Adrenal gland (tissue), 9 donors: ENCODE measurements at regions not wholly inside any gene's neighbourhood (a gene's known extent, or its start where the extent isn't known, plus 50 kb on each side); places are given as distances from the start of the nearest gene placed in this dataset.
"Not testable (repeated sequence)": the region's sequence is repeated elsewhere in the genome, so short reads cannot be mapped to it uniquely, and the experiment has no call there.

Experiments
- DNase-seq, 7 donors: peaks; one replicate each; pipeline ENCODE4 v3.0.0-alpha.2; 2019 to 2020
- H3K27ac ChIP-seq, 5 donors: fragments of 200-600 bp; sonication (generic) in 4 of 5; 1 replicate in 3 of 5; 2 replicates in 2 of 5; pipeline versions ENCODE4 v1.5.1 to v1.8.0; 2016 to 2020; ENCODE audit warnings: mild to moderate bottlenecking in 1 of 5
- H3K27me3 ChIP-seq: fragments of 200-600 bp; 2 replicates; pipeline ENCODE4 v1.8.0; 2021
- H3K36me3 ChIP-seq, 2 donors: fragments of 200-600 bp; replicated peaks in 1 of 2; 1 replicate in 1 of 2; 2 replicates in 1 of 2; pipeline versions ENCODE4 v1.5.1 to v1.8.0; 2018 to 2022
- H3K4me1 ChIP-seq, 2 donors: fragments of 200-600 bp; replicated peaks in 1 of 2; 1 replicate in 1 of 2; 2 replicates in 1 of 2; pipeline versions ENCODE4 v1.5.1 to v1.8.0; 2018 to 2021
- H3K4me3 ChIP-seq, 4 donors: fragments of 200-600 bp; sonication (generic) in 3 of 4; one replicate each; pipeline ENCODE4 v1.5.1; 2016 to 2018
- H3K9me3 ChIP-seq, 3 donors: fragments of 200-600 bp; sonication (generic) in 1 of 3; replicated peaks in 1 of 3; 1 replicate in 2 of 3; 2 replicates in 1 of 3; pipeline versions ENCODE4 v1.5.1 to v1.8.0; 2016 to 2021
- CTCF ChIP-seq, 6 experiments: fragments of 450-650 bp in 4 of 6; fragments of 200-600 bp in 2 of 6; sonication (generic) in 1 of 6; IDR thresholded peaks; 1 replicate in 5 of 6; 2 replicates in 1 of 6; pipeline versions ENCODE4 v1.5.1 to v1.8.0; 2016 to 2021; ENCODE audit warnings: antibody characterized with exemption in 6 of 6, mild to moderate bottlenecking in 2 of 6, moderate library complexity in 1 of 6
- POLR2A ChIP-seq, 2 donors: fragments of 450-650 bp; IDR thresholded peaks; one replicate each; pipeline ENCODE4 v1.6.1; 2017; ENCODE audit warnings: antibody characterized with exemption in 2 of 2, mild to moderate bottlenecking in 2 of 2, moderate library complexity in 1 of 2
- WGBS, 4 donors: extraction: QIAGEN DNeasy Blood & Tissue Kit in 2 of 4; methylation state at CpG; one replicate each; pipeline versions ENCODE4 v1.1.5 to v1.1.7; 2013 to 2017; 5-methylcytosine and 5-hydroxymethylcytosine counted together
- intact Hi-C, 2 donors: fragments of 100-400 bp; cut with DNase I; formaldehyde crosslinking; loops; one replicate each; pipeline versions ENCODE4 v1.14.1 to v1.15.0; 2022 to 2023
- donor health status: healthy with polysubstance abuse.
- donor health status: Bipolar disorder and iron deficiency.
- donor health status: DM: yes; HTN: yes; CAD: no.
- donor health status: DM: no; HTN: no; CAD: no.
- donor health status: DM: no; HTN: no; CAD: no.

DNA sequence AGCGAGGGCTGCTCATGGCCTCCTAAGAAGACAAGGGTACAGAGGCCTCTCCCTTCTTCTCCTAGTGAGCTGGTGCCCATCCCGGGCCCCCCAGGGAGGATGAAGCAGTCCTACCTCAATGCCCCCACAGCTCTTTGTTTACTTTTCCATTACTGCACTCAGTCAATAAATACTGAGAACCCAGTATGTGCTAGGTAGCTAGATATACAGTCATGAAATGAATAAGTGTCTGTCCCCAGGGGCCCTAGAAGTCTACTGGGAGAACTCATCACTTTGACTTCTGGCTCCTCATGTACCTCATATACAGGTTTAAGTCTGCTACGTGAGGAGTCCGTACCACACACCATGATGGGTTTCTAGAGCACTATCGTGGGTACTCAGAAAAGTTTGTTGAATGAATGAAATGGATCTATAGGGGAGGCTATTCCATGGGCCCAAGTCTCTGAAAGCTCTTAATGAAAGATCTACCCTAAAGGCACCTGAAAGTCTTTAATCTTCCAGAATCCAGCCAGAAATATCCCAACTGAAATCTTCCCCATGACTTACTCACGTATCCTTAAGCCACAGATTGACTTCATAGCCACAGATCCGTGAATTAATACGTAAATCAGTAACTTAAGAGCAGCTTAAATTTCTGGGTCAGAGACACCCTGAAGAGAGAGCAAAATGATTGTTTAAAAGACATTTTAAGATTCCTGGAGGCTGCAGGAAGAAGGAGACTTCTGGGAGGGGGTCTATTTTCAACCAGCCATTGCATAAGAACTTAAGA lies 51.6 kb upstream of the POMP start:
- no peak for TF ChIP-seq POLR2A (IDR thresholded peaks at IDR 0.05)
- no peak for TF ChIP-seq CTCF (IDR thresholded peaks at IDR 0.05)
- WGBS, 4 donors: 83 to 93% (median 89%) methylated on average over 8 of the region's 8 CpGs
- intact Hi-C loops: no loop called here
- no peak for DNase-seq
- Histone ChIP-seq H3K4me1 (no peaks in the 10 kb centered on the region), H3K4me3 (no peak overlapping the region), H3K27ac (no peak overlapping the region), H3K27me3 (no peaks in the 10 kb centered on the region), H3K9me3 (no peaks in the 10 kb centered on the region), H3K36me3 (no peaks in the 10 kb centered on the region)

DNA sequence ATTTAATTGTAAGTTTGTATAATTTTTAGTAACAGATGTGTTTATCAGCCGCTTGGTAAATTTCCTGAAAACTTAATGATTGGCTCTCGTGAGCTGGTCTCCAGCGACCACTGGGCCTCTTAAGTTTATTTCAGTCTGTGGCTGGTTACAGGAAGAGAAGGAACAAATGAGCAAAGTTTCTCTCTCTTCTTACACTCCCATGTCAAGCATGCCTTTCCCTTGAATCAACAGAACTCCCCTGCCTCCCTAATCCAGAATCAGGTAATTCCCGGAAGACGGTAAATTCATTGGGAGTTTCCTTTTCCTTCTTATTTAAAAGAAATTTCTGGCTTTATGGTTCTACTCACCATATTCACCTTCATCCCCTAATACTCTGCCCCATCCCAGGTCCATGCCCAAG lies 52.5 kb upstream of the POMP start:
- no peaks in the 10 kb centered on the region for H3K36me3 ChIP-seq
- 88 to 92% (median 89%) methylated on average over 5 of the region's 5 CpGs for WGBS, 4 donors

GRCh38 chr13:28605147-28605546 lies 53.8 kb upstream of the POMP start:
- 81 to 93% (median 83%) methylated on average over 2 to 3 of the region's 3 CpGs for WGBS, 4 donors

More for the DNA sequence above, 52.5 kb upstream of the POMP start:
- DNase-seq: no peak
- Histone ChIP-seq H3K4me1 (no peaks in the 10 kb centered on the region), H3K9me3 (no peaks in the 10 kb centered on the region), H3K27me3 (no peaks in the 10 kb centered on the region), H3K27ac (no peak overlapping the region), H3K4me3 (no peak overlapping the region)
- no peak for TF ChIP-seq POLR2A (IDR thresholded peaks at IDR 0.05)
- TF ChIP-seq CTCF (IDR thresholded peaks at IDR 0.05): no peak
- intact Hi-C loops: no loop called here

DNA sequence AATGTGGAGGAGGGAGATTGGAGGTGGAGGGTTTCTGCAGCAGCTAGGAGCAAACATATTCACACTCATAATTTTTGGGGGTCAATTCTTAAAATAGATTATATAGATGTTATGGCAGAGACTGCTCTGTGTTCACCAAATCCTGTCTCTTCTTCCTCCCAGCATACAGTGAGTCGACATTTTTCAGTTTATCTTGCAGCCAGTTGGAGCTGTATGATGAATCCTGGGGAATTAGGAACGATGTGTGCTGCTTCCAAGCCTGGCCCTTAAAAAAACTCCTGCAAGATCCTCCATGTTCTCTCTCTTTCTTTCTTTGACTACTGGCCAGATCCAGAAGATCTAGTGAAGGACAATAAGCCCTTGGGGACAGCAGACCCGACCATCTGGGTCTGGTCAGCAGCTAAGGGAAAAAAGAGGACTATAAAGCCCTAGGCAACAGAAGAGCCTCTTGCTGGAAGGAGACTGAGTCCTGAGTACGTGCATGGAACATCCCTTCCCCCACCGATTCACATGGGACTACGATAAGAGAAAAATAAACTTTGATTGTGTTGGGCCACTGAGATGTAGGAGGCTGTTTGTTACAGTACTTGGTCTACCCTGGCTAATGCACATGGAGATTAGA lies 55.8 kb upstream of the POMP start:
- Histone ChIP-seq H3K27me3 (no peaks in the 10 kb centered on the region), H3K4me3 (no peak overlapping the region), H3K27ac (no peak overlapping the region), H3K9me3 (no peaks in the 10 kb centered on the region), H3K36me3 (no peaks in the 10 kb centered on the region), H3K4me1 (no peaks in the 10 kb centered on the region)
- TF ChIP-seq POLR2A (IDR thresholded peaks at IDR 0.05): no peak
- TF ChIP-seq CTCF (IDR thresholded peaks at IDR 0.05): no peak
- 65 to 77% (median 70%) methylated on average over 6 of the region's 6 CpGs for whole genome bisulfite sequencing, 4 donors
- intact Hi-C loops: no loop called here
- DNase-seq: no peak

More at GRCh38 chr13:28605147-28605546, 53.8 kb upstream of the POMP start:
- DNase-seq, H3K27ac ChIP-seq, H3K27me3 ChIP-seq, H3K36me3 ChIP-seq, H3K9me3 ChIP-seq, H3K4me1 ChIP-seq, H3K4me3 ChIP-seq, intact Hi-C loops: not testable (repeated sequence)

GRCh38 chr13:28602580-28602979 lies 56.4 kb upstream of the POMP start:
- no peak overlapping the region for H3K4me3 ChIP-seq
- no peak for DNase-seq
- no peaks in the 10 kb centered on the region for H3K36me3 ChIP-seq
- H3K4me1 ChIP-seq: no peaks in the 10 kb centered on the region
- H3K9me3 ChIP-seq: no peaks in the 10 kb centered on the region
- intact Hi-C loops: no loop called here
- 88 to 97% (median 90%) methylated on average over 2 of the region's 2 CpGs for WGBS, 4 donors
- H3K27ac ChIP-seq: no peak overlapping the region
- H3K27me3 ChIP-seq: no peaks in the 10 kb centered on the region
- TF ChIP-seq CTCF (IDR thresholded peaks at IDR 0.05) (no peak), POLR2A (IDR thresholded peaks at IDR 0.05) (no peak)
